SK-N-SH (cell line): ENCODE measurements at regions not wholly inside any gene's neighbourhood (a gene's known extent, or its start where the extent isn't known, plus 50 kb on each side); places are given as distances from the start of the nearest gene placed in this dataset.
"Not testable (repeated sequence)": the region's sequence is repeated elsewhere in the genome, so short reads cannot be mapped to it uniquely, and the experiment has no call there.

ENCODE experiments used
- CTCF ChIA-PET: fragments of 300-600, 350-600 bp; formaldehyde crosslinking; extraction: SDS; loops from one replicate; lab custom pipeline; 2021; lab: Yijun Ruan, JAX
- POLR2A ChIA-PET: fragments of 350-600 bp; sonication (Branson Sonifier 250); formaldehyde crosslinking; extraction: SDS; loops from one replicate; lab custom pipeline; 2020; ENCODE audit warnings: antibody characterized with exemption, inconsistent platforms; lab: Yijun Ruan, JAX
- DNase-seq: peaks from one replicate; pipeline ENCODE4 v3.0.0; 2012
- H2AFZ ChIP-seq: fragments of 200-600 bp; sonication (generic); 2 replicates; pipeline ENCODE4 v1.8.1; 2016; ENCODE audit warnings: antibody characterized with exemption, mild to moderate bottlenecking, low read depth
- H3F3A ChIP-seq: fragments of 200-600 bp; sonication (generic); replicated peaks from 2 replicates; pipeline ENCODE3; 2016; ENCODE audit warnings: antibody characterized with exemption, mild to moderate bottlenecking; ENCODE audit not compliant: insufficient read depth
- H3K27ac ChIP-seq, 2 experiments: fragments of 200-500 bp in 1 of 2; fragments of 200-600 bp in 1 of 2; sonication (Bioruptor generic) in 1 of 2; sonication (generic), shearing (Covaris generic) in 1 of 2; 2 replicates each; pipeline versions ENCODE4 v1.5.1 to v1.6.1; 2014 to 2016; ENCODE audit warnings: low read depth in 2 of 2, inconsistent platforms in 1 of 2, low read length in 1 of 2, mild to moderate bottlenecking in 1 of 2, mixed read lengths in 1 of 2
- H3K27me3 ChIP-seq: fragments of 200-600 bp; sonication (generic), shearing (Covaris generic); 2 replicates; pipeline ENCODE4 v1.6.1; 2016; ENCODE audit warnings: mixed run types; ENCODE audit not compliant: insufficient read depth
- H3K36me3 ChIP-seq, 2 experiments: fragments of 200-500 bp in 1 of 2; fragments of 200-600 bp in 1 of 2; sonication (Bioruptor generic) in 1 of 2; sonication (generic) in 1 of 2; replicated peaks in 1 of 2; 2 replicates each; pipeline versions ENCODE3 to v1.5.1; 2014 to 2016; ENCODE audit warnings: low read length in 1 of 2, mild to moderate bottlenecking in 1 of 2; ENCODE audit not compliant: insufficient read depth in 2 of 2, control insufficient read depth in 1 of 2
- H3K4me1 ChIP-seq, 2 experiments: fragments of 200-500 bp in 1 of 2; fragments of 200-600 bp in 1 of 2; sonication (Bioruptor generic) in 1 of 2; sonication (generic), shearing (Covaris generic) in 1 of 2; 2 replicates each; pipeline versions ENCODE4 v1.5.1 to v1.6.1; 2014 to 2016; ENCODE audit warnings: low read depth in 1 of 2, low read length in 1 of 2, mixed run types in 1 of 2; ENCODE audit not compliant: insufficient read depth in 2 of 2, control insufficient read depth in 1 of 2
- H3K4me2 ChIP-seq: fragments of 200-600 bp; sonication (generic), shearing (Covaris generic); 2 replicates; pipeline ENCODE4 v1.6.1; 2017; ENCODE audit warnings: mixed run types
- H3K4me3 ChIP-seq, 2 experiments: fragments of 200-500 bp in 1 of 2; fragments of 200-600 bp in 1 of 2; sonication (Bioruptor generic) in 1 of 2; sonication (generic), shearing (Covaris generic) in 1 of 2; 2 replicates each; pipeline versions ENCODE4 v1.5.1 to v1.8.1; 2014 to 2016; ENCODE audit warnings: low read depth in 2 of 2, inconsistent platforms in 1 of 2, low read length in 1 of 2, mild to moderate bottlenecking in 1 of 2, mixed read lengths in 1 of 2, moderate library complexity in 1 of 2
- H3K79me2 ChIP-seq: fragments of 200-600 bp; sonication (generic); 2 replicates; pipeline ENCODE4 v1.8.1; 2017; ENCODE audit warnings: mild to moderate bottlenecking; ENCODE audit not compliant: insufficient read depth
- H3K9ac ChIP-seq: fragments of 200-600 bp; sonication (generic); 2 replicates; pipeline ENCODE4 v1.6.1; 2017; ENCODE audit warnings: mixed run types
- H3K9me2 ChIP-seq: fragments of 200-600 bp; sonication (generic); 2 replicates; pipeline ENCODE4 v1.6.1; 2017; ENCODE audit warnings: mixed run types
- H3K9me3 ChIP-seq: fragments of 200-600 bp; sonication (generic); 2 replicates; pipeline ENCODE4 v1.6.1; 2017; ENCODE audit warnings: mixed run types, mild to moderate bottlenecking, moderate library complexity
- H4K20me1 ChIP-seq: fragments of 200-600 bp; sonication (generic); 2 replicates; pipeline ENCODE4 v1.6.1; 2017; ENCODE audit warnings: mild to moderate bottlenecking, mixed run types; ENCODE audit not compliant: insufficient read depth
- EZH2phosphoT487 ChIP-seq: fragments of 200-600 bp; sonication (generic); IDR thresholded peaks from 2 replicates; pipeline ENCODE4 v1.6.1; 2017; ENCODE audit warnings: low read depth, mixed run types, mild to moderate bottlenecking, antibody characterized with exemption, moderate library complexity, borderline replicate concordance
- FOSL2 ChIP-seq: IDR thresholded peaks from 2 replicates; pipeline ENCODE4 v1.4.0; 2012; ENCODE audit warnings: low read depth, mild to moderate bottlenecking, moderate library complexity, borderline replicate concordance
- FOXJ3 ChIP-seq: sonication (generic); formaldehyde crosslinking; IDR thresholded peaks from 2 replicates; pipeline ENCODE4 v1.5.1; 2020; ENCODE audit warnings: mild to moderate bottlenecking, missing genetic modification reagents
- FOXM1 ChIP-seq: IDR thresholded peaks from 2 replicates; pipeline ENCODE4 v1.4.0; 2012; ENCODE audit warnings: low read depth, mild to moderate bottlenecking
- MEF2A ChIP-seq: IDR thresholded peaks from 2 replicates; pipeline ENCODE4 v1.4.0; 2012; ENCODE audit warnings: low read depth, borderline replicate concordance
- MXI1 ChIP-seq: IDR thresholded peaks from 2 replicates; pipeline ENCODE4 v1.6.1; 2012; ENCODE audit warnings: mild to moderate bottlenecking, low read depth, low read length, improper control_type of control experiment
- RAD21 ChIP-seq: IDR thresholded peaks from 2 replicates; pipeline ENCODE4 v1.6.1; 2012; ENCODE audit warnings: mild to moderate bottlenecking, low read length
- TCF12 ChIP-seq: IDR thresholded peaks from 2 replicates; pipeline ENCODE4 v1.4.0; 2012
- YY1 ChIP-seq: IDR thresholded peaks from 2 replicates; pipeline ENCODE4 v1.4.0; 2012; ENCODE audit warnings: low read depth, mild to moderate bottlenecking
- WGBS: methylation state at CpG from one replicate; pipeline ENCODE4 v1.1.6; 2017; ENCODE audit warnings: low lambda C conversion rate; 5-methylcytosine and 5-hydroxymethylcytosine counted together
- TF ChIP-seq, protein P1 (sequence below): fragments of 150-350 bp; IDR thresholded peaks from 2 replicates; pipeline ENCODE4 v1.6.1; 2017; ENCODE audit warnings: antibody characterized with exemption, low read length, low read depth, borderline replicate concordance

DNA sequence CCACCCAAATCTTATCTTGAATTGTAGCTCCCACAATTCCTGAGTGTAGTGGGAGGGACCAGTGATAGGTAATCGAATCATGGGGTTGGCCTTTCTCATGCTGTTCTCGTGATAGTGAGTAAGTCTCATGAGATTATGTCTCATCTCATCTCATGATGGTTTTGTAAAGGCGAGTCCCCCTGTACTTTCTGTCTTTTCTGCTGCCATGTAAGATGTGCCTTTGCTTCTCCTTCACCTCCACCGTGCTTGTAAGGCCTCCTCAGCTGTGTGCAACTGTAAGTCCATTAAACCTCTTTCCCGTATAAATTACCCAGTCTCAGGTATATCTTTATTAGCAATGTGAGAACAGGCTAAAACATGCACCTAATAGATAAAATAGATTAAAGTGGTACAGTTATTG lies 756.4 kb upstream of the SLITRK5 start:
- H3K4me1 ChIP-seq: no peaks in the 10 kb centered on the region
- WGBS: under 1% methylated on average over 5 of the region's 5 CpGs
- H3K27ac ChIP-seq: no peak overlapping the region
- ChIA-PET CTCF (no interaction called here), POLR2A (no interaction called here)
- H3F3A ChIP-seq: no peaks in the 10 kb centered on the region
- H3K9me2 ChIP-seq: no peaks in the 10 kb centered on the region
- no peaks in the 10 kb centered on the region for H3K9me3 ChIP-seq
- H3K4me3 ChIP-seq: no peak overlapping the region
- no peaks in the 10 kb centered on the region for H3K36me3 ChIP-seq
- no peaks in the 10 kb centered on the region for H4K20me1 ChIP-seq
- no peak overlapping the region for H3K4me2 ChIP-seq
- TF ChIP-seq EZH2phosphoT487 (no peak), FOXJ3 (CRISPR knock-in tag) (no peak), MEF2A (no peak), YY1 (no peak), TCF12 (no peak), FOSL2 (no peak), RAD21 (no peak), MXI1 (no peak)
- TF ChIP-seq, protein P1, sequence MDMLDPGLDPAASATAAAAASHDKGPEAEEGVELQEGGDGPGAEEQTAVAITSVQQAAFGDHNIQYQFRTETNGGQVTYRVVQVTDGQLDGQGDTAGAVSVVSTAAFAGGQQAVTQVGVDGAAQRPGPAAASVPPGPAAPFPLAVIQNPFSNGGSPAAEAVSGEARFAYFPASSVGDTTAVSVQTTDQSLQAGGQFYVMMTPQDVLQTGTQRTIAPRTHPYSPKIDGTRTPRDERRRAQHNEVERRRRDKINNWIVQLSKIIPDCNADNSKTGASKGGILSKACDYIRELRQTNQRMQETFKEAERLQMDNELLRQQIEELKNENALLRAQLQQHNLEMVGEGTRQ: no peak
- no peaks in the 10 kb centered on the region for H3K27me3 ChIP-seq
- no peak overlapping the region for H2AFZ ChIP-seq
- no peak for DNase-seq
- no peaks in the 10 kb centered on the region for H3K79me2 ChIP-seq
- H3K9ac ChIP-seq: no peak overlapping the region

DNA sequence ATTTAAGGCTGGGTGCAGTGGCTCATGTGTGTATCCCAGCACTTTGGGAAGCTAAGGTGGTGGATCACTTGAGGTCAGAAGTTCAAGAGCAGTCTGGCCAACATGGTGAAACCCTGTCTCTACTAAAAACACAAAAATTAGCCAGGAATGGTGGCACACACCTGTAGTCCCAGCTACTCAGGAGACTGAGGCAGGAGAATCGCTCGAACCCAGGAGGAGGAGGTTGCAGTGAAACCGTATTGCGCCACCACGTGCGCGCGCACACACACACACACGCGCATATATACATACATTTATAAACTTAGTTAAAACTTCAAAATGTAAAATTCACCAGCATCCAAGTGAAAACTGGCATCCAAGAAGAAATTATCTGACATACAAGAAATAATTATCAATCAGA lies 753.7 kb upstream of the SLITRK5 start:
- POLR2A ChIA-PET, H3K27me3 ChIP-seq, H3F3A ChIP-seq, H3K27ac ChIP-seq, H3K4me3 ChIP-seq, H4K20me1 ChIP-seq, H3K9ac ChIP-seq, H3K9me2 ChIP-seq, H3K79me2 ChIP-seq, H3K9me3 ChIP-seq, H3K4me2 ChIP-seq, H2AFZ ChIP-seq, DNase-seq, CTCF ChIA-PET, H3K36me3 ChIP-seq, H3K4me1 ChIP-seq: not testable (repeated sequence)
- WGBS: 82% methylated on average over 10 of the region's 10 CpGs

DNA sequence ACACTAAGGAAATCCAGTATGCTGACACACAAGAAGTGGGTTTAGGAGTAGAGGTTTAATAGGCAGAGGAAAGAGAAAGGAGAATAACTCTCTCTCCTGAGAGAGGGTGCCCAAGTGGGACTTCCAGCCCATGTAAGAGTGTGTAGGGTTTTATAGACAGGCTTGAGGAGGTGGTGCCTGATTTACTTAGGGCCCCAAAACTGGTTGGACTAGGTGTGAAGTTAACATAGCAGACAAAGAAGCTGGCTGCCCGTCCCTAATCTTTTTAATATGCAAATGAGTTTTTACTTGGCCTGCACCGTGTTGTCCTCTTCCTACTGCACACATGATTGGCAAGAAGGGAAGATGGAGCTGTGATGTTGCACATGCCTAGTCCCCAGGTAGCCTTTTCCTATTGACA lies 752.5 kb upstream of the SLITRK5 start:
- WGBS: 0% methylated on average over 2 of the region's 2 CpGs
- H4K20me1 ChIP-seq: no peaks in the 10 kb centered on the region

More for the DNA sequence above, 752.5 kb upstream of the SLITRK5 start:
- ChIA-PET POLR2A (no interaction called here), CTCF (no interaction called here)
- Histone ChIP-seq H3K36me3 (no peaks in the 10 kb centered on the region), H3K27me3 (no peaks in the 10 kb centered on the region), H3F3A (no peaks in the 10 kb centered on the region), H3K4me2 (no peak overlapping the region), H2AFZ (no peak overlapping the region), H3K4me1 (no peaks in the 10 kb centered on the region)
- TF ChIP-seq FOXM1: no peak
- TF ChIP-seq, all 33 proteins: peak for 0
- H3K27ac ChIP-seq: no peak overlapping the region
- H3K9me2 ChIP-seq: no peaks in the 10 kb centered on the region
- no peak overlapping the region for H3K4me3 ChIP-seq
- no peaks in the 10 kb centered on the region for H3K79me2 ChIP-seq
- no peak for DNase-seq
- no peaks in the 10 kb centered on the region for H3K9me3 ChIP-seq
- H3K9ac ChIP-seq: no peak overlapping the region
